ENCODE measurements at regions not wholly inside any gene's neighbourhood (a gene's known extent, or its start where the extent isn't known, plus 50 kb on each side); places are given as distances from the start of the nearest gene placed in this dataset.

GRCh38 chr16:74219706-74220105 is 76.9 kb upstream of the PSMD7 start:
- TF ChIP-seq CTCF (IDR thresholded peaks at IDR 0.05; ENCODE audit: low read depth, low read length, poor library complexity, severe bottlenecking) (no peak), EZH2phosphoT487 (IDR thresholded peaks at IDR 0.05; ENCODE audit: borderline replicate concordance, low read length) (no peak)

Data from DOHH2 (cell line).